Gastrocnemius medialis (tissue), 4 donors: ENCODE measurements at regions not wholly inside any gene's neighbourhood (a gene's known extent, or its start where the extent isn't known, plus 50 kb on each side); places are given as distances from the start of the nearest gene placed in this dataset.

Experiments
- POLR2A ChIP-seq, 2 donors: fragments of 450-650 bp; IDR thresholded peaks; one replicate each; pipeline ENCODE4 v1.6.1; 2017; ENCODE audit warnings: antibody characterized with exemption in 2 of 2, mild to moderate bottlenecking in 2 of 2, moderate library complexity in 2 of 2
- TF ChIP-seq, protein P1 (sequence below), 5 experiments: fragments of 450-650 bp in 3 of 5; fragments of 200-600 bp in 2 of 5; sonication (generic) in 2 of 5; IDR thresholded peaks in 4 of 5; conservative IDR thresholded peaks in 1 of 5; 1 replicate in 4 of 5; 2 replicates in 1 of 5; pipeline ENCODE4 v1.5.1; 2016 to 2019; ENCODE audit warnings: antibody characterized with exemption in 5 of 5, mild to moderate bottlenecking in 3 of 5, moderate library complexity in 3 of 5

DNA sequence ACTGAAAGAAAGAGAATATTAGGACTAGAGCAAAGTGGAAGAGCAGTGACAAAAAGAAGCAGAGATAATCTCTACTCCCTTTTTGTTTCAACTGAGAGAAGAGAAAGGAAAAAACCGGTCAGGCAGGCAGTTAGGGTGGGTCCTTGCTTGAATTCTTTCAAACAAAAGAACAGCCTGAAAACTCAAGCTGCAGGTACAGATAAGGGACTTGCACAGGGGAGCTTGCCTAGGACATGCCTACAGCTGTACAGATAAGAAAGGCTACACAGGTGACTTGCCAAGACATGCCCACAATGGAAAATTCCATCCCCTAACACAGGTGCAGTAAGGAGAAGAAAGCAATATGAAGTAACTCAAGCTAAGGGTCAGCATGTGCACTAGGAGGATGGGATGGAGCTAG, 532.2 kb upstream of the MIS18BP1 start:
- TF ChIP-seq, protein P1, sequence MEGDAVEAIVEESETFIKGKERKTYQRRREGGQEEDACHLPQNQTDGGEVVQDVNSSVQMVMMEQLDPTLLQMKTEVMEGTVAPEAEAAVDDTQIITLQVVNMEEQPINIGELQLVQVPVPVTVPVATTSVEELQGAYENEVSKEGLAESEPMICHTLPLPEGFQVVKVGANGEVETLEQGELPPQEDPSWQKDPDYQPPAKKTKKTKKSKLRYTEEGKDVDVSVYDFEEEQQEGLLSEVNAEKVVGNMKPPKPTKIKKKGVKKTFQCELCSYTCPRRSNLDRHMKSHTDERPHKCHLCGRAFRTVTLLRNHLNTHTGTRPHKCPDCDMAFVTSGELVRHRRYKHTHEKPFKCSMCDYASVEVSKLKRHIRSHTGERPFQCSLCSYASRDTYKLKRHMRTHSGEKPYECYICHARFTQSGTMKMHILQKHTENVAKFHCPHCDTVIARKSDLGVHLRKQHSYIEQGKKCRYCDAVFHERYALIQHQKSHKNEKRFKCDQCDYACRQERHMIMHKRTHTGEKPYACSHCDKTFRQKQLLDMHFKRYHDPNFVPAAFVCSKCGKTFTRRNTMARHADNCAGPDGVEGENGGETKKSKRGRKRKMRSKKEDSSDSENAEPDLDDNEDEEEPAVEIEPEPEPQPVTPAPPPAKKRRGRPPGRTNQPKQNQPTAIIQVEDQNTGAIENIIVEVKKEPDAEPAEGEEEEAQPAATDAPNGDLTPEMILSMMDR (IDR thresholded peaks at IDR 0.05 in 4 of 5, conservative IDR thresholded peaks at IDR 0.05 in 1 of 5), result no peak
- TF ChIP-seq POLR2A (IDR thresholded peaks at IDR 0.05), result no peak
